ENCODE measurements at regions not wholly inside any gene's neighbourhood (a gene's known extent, or its start where the extent isn't known, plus 50 kb on each side); places are given as distances from the start of the nearest gene placed in this dataset.
A peak's percentile ranks its signal among the peaks of the same experiment; 100 is the strongest.

DNA sequence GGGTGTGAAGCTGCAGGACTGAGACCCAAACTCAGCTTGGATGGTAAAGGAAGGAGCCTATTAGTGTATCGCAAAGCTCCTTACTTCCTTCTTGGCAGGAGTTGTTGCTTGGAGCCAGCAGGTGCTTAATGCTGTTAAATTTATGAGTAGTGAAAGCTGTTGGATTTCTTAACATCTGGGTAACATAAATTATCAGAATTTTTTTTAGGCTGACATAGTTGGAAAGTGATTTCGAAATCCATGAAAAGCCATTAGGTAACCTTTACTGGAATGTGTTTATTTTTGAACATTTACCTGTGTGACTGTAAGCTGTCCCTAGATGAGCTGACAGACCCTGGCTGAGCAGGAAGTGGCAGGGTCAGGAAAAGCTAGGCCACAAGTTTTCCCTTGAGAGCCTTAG is 470.4 kb upstream of the SLC35B3 start:
- Histone ChIP-seq H3K27ac (ENCODE audit: extremely low read length, insufficient read depth, low read length) (no peak overlapping the region), H3K4me3 (replicated peaks in 1 of 3; ENCODE audit: insufficient read depth in 1 of 3, low read depth in 2 of 3, low read length in 3 of 3) (no peak overlapping the region), H3K9me3 (ENCODE audit: low read length) (no peaks in the 10 kb centered on the region), H3K36me3 (replicated peaks in 1 of 2; ENCODE audit: control insufficient read depth in 1 of 2, insufficient read depth in 2 of 2, low read length in 2 of 2) (no peaks in the 10 kb centered on the region), H3K4me2 (ENCODE audit: low read depth, low read length) (no peak overlapping the region), H3K9ac (ENCODE audit: insufficient read depth, low read depth, low read length) (no peak overlapping the region), H3K4me1 (ENCODE audit: insufficient read depth, low read length) (no peaks in the 10 kb centered on the region), H3K79me2 (ENCODE audit: insufficient read depth, low read length) (no peaks in the 10 kb centered on the region), H4K20me1 (ENCODE audit: insufficient read depth, low read length) (no peaks in the 10 kb centered on the region), H2AFZ (ENCODE audit: low read length) (no peak overlapping the region), H3K27me3 (ENCODE audit: control insufficient read depth in 1 of 2, insufficient read depth in 2 of 2, low read length in 2 of 2) (no peaks in the 10 kb centered on the region)
- WGBS (ENCODE audit: low lambda C conversion rate) = 50% methylated on average over 2 of the region's 2 CpGs
- intact Hi-C loops (cut with micrococcal nuclease; ENCODE audit: unreplicated experiment) = no loop called here
- no peak for DNase-seq (ENCODE audit: low spot score)
- BruUV-seq (replicated peaks) = no TSS peak
- ChIA-PET POLR2A (no interaction called here), CTCF (ENCODE audit: low intra/inter-chr PET ratio, low total read pairs) (no interaction called here)
- FAIRE-seq = no peak
- TF ChIP-seq NR2F6 (IDR thresholded peaks at IDR 0.05) (no peak), NR2F6 (CRISPR knock-in tag; IDR thresholded peaks at IDR 0.05) (no peak), RBFOX2 (IDR thresholded peaks at IDR 0.05; ENCODE audit: low read depth, low read length) (no peak), ZNF556 (CRISPR knock-in tag; IDR thresholded peaks at IDR 0.05; ENCODE audit: borderline replicate concordance) (no peak), TARDBP (CRISPR knock-in tag; IDR thresholded peaks at IDR 0.05) (no peak), CEBPB (IDR thresholded peaks at IDR 0.05; ENCODE audit: borderline replicate concordance, low read depth, low read length) (peak; percentile 23; the same call in 1 of the 2 replicates), ZNF253 (CRISPR knock-in tag; IDR thresholded peaks at IDR 0.05; ENCODE audit: borderline replicate concordance) (no peak), ARNT2 (CRISPR knock-in tag; IDR thresholded peaks at IDR 0.05; ENCODE audit: low read depth) (no peak)
- no peak for ATAC-seq
- in situ Hi-C loops (cut with HindIII; ENCODE audit: extremely low pct_ligation_motif_present, low pct_unique_long_range_greater_than_20kb) = no loop called here

DNA sequence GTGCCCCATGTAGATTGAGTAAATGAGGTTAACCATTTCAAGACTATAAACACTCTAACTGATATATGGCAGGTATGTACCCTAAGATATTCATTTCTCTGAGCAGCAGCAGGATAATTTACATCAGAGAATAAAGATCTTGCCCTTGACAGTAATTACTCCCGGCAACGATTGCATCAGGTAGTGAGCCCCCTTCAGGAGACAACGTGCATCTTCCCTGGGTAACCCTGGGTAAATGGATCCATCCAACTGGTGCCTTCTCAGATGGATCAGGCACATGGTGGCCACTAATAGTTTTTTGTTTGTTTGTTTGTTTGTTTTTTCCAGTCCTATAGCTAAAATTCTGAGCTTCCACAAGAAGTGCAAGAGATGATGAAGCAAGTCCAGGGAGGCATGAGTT is 469.4 kb upstream of the SLC35B3 start:
- H4K20me1 ChIP-seq (ENCODE audit: insufficient read depth, low read length) = no peaks in the 10 kb centered on the region
- no peak overlapping the region for H2AFZ ChIP-seq (ENCODE audit: low read length)
- BruUV-seq (replicated peaks) = no TSS peak
- 0% methylated on average over 3 of the region's 3 CpGs for WGBS (ENCODE audit: low lambda C conversion rate)
- no peaks in the 10 kb centered on the region for H3K9me3 ChIP-seq (ENCODE audit: low read length)
- peak; percentile 76 for ATAC-seq
- no peaks in the 10 kb centered on the region for H3K27me3 ChIP-seq (ENCODE audit: control insufficient read depth in 1 of 2, insufficient read depth in 2 of 2, low read length in 2 of 2)
- no peaks in the 10 kb centered on the region for H3K4me1 ChIP-seq (ENCODE audit: insufficient read depth, low read length)
- ChIA-PET POLR2A (no interaction called here), CTCF (ENCODE audit: low intra/inter-chr PET ratio, low total read pairs) (no interaction called here)
- peak; percentile 10 for DNase-seq (ENCODE audit: low spot score)
- intact Hi-C loops (cut with micrococcal nuclease; ENCODE audit: unreplicated experiment) (no loop called here), in situ Hi-C loops (cut with HindIII; ENCODE audit: extremely low pct_ligation_motif_present, low pct_unique_long_range_greater_than_20kb) (no loop called here)
- no peaks in the 10 kb centered on the region for H3K79me2 ChIP-seq (ENCODE audit: insufficient read depth, low read length)
- no peaks in the 10 kb centered on the region for H3K36me3 ChIP-seq (replicated peaks in 1 of 2; ENCODE audit: control insufficient read depth in 1 of 2, insufficient read depth in 2 of 2, low read length in 2 of 2)
- H3K9ac ChIP-seq (ENCODE audit: insufficient read depth, low read depth, low read length) = no peak overlapping the region
- no peak overlapping the region for H3K27ac ChIP-seq (ENCODE audit: extremely low read length, insufficient read depth, low read length)
- no peak overlapping the region for H3K4me3 ChIP-seq (replicated peaks in 1 of 3; ENCODE audit: insufficient read depth in 1 of 3, low read depth in 2 of 3, low read length in 3 of 3)
- no peak overlapping the region for H3K4me2 ChIP-seq (ENCODE audit: low read depth, low read length)
- peak; percentile 26 for FAIRE-seq
- TF ChIP-seq TCF12 (IDR thresholded peaks at IDR 0.05) (no peak), TCF12 (CRISPR knock-in tag; IDR thresholded peaks at IDR 0.05) (no peak), CBFB (CRISPR knock-in tag; IDR thresholded peaks at IDR 0.05) (no peak), TARDBP (CRISPR knock-in tag; IDR thresholded peaks at IDR 0.05) (no peak), CEBPG (CRISPR knock-in tag; IDR thresholded peaks at IDR 0.05) (peak; percentile 56), ZNF138 (CRISPR knock-in tag; IDR thresholded peaks at IDR 0.05; ENCODE audit: low read depth) (no peak), ZBTB38 (CRISPR knock-in tag; IDR thresholded peaks at IDR 0.05) (no peak)
- TF ChIP-seq, protein P1, sequence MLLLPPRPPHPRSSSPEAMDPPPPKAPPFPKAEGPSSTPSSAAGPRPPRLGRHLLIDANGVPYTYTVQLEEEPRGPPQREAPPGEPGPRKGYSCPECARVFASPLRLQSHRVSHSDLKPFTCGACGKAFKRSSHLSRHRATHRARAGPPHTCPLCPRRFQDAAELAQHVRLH (CRISPR knock-in tag; IDR thresholded peaks at IDR 0.05; ENCODE audit: borderline replicate concordance, low read depth) = no peak
- TF ChIP-seq, protein P2, sequence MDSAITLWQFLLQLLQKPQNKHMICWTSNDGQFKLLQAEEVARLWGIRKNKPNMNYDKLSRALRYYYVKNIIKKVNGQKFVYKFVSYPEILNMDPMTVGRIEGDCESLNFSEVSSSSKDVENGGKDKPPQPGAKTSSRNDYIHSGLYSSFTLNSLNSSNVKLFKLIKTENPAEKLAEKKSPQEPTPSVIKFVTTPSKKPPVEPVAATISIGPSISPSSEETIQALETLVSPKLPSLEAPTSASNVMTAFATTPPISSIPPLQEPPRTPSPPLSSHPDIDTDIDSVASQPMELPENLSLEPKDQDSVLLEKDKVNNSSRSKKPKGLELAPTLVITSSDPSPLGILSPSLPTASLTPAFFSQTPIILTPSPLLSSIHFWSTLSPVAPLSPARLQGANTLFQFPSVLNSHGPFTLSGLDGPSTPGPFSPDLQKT (CRISPR knock-in tag; IDR thresholded peaks at IDR 0.05; ENCODE audit: borderline replicate concordance) = no peak
- TF ChIP-seq, protein P3, sequence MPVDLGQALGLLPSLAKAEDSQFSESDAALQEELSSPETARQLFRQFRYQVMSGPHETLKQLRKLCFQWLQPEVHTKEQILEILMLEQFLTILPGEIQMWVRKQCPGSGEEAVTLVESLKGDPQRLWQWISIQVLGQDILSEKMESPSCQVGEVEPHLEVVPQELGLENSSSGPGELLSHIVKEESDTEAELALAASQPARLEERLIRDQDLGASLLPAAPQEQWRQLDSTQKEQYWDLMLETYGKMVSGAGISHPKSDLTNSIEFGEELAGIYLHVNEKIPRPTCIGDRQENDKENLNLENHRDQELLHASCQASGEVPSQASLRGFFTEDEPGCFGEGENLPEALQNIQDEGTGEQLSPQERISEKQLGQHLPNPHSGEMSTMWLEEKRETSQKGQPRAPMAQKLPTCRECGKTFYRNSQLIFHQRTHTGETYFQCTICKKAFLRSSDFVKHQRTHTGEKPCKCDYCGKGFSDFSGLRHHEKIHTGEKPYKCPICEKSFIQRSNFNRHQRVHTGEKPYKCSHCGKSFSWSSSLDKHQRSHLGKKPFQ (CRISPR knock-in tag; IDR thresholded peaks at IDR 0.05; ENCODE audit: insufficient replicate concordance) = no peak
- TF ChIP-seq, protein P4, sequence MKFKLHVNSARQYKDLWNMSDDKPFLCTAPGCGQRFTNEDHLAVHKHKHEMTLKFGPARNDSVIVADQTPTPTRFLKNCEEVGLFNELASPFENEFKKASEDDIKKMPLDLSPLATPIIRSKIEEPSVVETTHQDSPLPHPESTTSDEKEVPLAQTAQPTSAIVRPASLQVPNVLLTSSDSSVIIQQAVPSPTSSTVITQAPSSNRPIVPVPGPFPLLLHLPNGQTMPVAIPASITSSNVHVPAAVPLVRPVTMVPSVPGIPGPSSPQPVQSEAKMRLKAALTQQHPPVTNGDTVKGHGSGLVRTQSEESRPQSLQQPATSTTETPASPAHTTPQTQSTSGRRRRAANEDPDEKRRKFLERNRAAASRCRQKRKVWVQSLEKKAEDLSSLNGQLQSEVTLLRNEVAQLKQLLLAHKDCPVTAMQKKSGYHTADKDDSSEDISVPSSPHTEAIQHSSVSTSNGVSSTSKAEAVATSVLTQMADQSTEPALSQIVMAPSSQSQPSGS (CRISPR knock-in tag; IDR thresholded peaks at IDR 0.05) = no peak

Measured in HepG2 (cell line).